T follicular helper cell (primary cell): ENCODE measurements at regions not wholly inside any gene's neighbourhood (a gene's known extent, or its start where the extent isn't known, plus 50 kb on each side); places are given as distances from the start of the nearest gene placed in this dataset.
"Not testable (repeated sequence)": the region's sequence is repeated elsewhere in the genome, so short reads cannot be mapped to it uniquely, and the experiment has no call there.

Source experiments
- DNase-seq: peaks from one replicate; pipeline ENCODE4 v3.0.0-alpha.2; 2020; ENCODE audit warnings: low read depth

DNA sequence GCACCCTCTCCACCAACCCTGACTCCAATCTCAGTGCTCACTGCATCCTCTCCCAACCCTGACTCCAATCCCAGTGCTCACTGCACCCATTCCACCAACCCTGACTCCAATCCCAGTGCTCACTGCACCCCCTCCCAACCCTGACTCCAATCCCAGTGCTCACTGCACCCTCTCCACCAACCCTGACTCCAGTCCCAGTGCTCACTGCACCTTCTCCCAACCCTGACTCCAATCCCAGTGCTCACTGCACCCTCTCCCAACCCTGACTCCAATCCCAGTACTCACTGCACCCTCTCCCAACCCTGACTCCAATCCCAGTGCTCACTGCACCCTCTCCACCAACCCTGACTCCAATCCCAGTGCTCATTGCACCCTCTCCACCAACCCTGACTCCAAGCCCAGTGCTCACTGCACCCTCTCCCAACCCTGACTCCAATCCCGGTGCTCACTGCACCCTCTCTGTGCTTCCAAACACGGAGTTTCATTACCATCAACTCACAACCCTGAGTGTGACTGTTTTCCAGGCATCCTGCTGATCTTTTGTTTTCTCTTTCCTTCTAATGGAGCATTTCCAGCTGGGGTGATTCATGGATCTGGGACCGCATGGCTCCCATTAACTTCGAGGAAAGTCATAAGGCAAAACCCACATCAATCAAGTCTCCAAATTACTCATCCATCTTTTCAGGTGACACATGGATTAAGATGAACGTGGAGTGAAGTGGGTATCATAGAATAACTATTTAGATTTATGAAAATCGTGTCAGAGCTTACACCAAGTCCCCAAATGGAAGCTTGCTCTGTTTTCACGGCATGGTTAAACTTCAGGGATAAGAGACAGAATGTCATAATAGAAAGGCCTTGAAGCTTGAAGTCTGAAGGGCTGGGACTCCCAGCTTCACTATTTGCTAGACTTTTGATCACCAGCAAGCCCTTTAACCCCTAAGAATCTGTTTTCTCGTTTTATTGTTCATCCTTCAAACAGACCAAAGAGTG lies 135.3 kb upstream of the ZNF618 start:
- DNase-seq = not testable (repeated sequence)

DNA sequence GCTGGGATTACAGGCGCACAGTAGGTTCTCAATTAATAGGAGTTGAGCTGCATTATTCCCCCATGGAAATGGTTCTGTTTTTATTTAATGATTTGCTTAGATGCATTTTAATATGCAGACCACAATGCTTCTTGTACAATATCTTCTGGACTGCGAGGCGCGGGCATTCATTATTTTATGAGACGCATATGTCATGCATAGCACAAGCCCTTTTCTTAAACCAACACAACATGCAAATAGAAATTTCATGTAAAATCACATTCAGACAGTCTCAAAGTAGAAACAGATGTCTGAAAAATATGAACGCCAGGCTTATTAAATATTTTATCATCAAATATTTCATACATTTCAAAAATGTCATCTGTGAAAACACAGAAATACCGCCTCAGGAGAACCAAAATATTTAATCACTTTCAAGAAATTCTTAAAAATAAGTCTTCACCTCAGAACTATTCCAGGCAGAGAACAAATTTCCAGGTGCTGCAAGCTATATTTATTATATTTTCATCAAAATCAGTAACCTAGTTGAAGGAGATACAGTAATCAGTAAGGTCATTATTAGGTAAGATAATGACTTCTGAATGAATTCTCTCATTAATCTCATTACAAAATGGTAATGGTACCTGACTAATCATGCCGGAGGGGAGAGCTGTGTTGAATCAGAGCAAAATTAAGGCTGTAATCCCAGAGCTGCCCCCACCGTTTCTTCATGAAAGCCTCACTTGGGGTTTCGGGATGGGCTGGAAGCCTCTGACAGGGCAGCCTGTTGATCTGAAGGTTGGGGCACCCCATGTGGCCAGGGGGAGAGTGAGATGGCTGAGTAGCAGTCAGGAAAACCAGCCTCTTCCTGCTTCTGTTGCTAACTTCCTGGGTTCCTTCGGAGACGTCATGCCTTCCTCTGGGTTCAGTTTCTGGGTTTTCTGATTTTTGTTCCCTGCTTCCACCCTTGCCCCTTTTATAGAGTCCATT lies 133.9 kb upstream of the ZNF618 start:
- DNase-seq = no peak

DNA sequence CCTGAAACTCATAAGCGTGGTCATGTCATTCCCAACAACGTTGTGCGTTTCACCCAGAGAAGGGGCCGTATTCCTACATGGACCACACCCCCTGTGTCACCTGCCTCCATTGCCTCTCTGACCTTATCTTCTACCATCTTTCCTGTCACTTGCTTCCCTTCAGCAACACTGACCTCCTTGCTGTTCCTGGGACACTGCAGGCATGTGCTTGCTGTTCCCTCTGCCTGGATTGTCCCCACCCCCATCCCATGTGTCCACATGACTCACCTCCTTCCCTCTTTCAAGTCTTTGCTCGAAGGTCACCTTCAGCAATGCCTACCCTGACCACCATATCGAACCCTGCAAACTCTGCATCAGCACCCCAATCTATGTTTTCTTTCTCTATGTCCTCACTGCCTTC lies 133.2 kb upstream of the ZNF618 start:
- no peak for DNase-seq

DNA sequence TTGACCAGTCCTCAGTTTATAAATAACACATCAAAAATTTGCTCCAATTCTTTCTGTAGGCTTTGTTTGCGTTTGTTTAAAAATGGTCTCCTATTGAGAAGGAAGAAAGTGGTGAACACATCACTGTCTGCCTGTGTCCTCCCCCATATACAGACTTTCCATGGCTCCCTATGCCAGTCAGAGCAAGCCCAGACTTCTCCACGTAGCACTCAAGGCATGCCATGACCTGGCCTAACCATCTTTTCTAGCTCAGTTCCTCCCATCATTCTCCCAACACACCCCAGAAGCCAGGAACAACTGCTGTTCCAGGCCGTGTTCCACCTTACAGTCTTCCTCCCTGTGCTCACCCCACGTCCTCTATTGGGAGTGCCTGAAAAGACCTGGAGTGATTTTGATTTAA lies 129.6 kb upstream of the ZNF618 start:
- DNase-seq = no peak

DNA sequence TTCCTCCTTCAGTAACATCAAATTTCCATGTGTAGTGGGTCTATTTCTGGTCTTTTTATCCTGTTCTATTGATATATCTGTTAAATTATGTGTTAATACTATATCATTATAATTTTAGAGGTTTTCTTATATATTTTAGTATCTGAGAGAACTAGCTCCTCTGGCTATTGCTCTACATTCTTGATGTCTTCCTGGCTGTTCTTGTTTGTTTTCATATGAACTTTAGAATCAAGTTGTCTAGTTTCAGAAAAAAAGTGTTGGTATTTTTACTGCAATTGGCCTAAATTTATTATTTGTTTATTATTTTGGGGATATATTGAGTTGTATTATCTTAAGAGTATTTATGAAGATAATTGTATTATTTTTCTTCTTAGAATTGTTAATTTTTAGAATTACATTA lies 128.0 kb upstream of the ZNF618 start:
- no peak for DNase-seq

DNA sequence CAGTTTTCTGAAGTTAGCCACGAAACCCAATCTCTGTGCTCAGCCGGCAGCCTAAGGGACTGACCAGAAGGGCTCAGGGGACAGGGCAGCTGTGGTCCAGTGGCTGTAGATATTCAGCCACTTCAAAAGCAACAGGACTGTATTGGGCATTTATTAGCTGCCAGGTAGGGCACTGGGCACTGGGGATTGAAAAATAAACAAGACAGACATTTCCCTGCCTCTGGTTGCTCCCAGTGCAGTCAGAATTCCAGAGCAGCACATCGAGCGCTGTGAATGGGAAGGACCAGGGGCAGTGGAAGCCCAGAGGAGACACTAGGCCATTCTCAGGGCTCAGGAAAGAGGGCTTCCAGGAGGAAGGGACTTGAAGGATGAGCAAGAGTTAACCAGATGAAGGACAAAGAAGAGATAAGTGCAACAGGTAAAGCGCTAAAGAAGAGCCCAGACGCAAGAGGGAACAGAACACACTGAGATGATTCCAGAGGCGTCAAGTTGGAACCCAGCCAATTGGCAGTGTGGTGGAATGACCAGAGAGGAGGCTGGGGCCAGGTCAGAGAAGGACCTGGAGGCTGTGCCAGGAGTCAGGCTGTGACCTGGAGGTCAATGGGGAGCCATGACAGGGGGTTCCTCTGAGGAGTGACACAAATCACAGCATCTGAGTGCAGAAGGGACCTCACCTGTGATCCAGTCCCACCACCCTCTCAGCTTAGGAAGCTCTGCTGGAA lies 122.5 kb upstream of the ZNF618 start:
- DNase-seq = no peak

DNA sequence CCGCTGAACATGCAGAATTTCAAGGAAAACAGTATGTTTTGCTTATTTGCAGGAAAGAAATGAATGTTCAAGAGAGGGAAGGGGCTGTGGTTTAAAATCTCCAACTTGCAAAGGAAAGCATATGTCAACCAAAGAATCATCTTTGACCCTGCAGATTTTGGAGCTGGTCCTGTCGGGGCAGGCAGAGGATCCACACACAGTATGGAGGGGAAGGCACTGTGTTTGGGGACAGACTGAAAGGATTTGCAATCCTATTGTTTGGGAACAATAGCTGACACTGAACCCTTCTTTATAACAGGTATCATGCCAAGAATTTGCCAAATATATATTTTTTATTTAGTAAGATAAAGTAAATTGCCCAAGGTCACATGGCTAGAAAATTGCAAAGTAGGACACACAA lies 121.4 kb upstream of the ZNF618 start:
- DNase-seq = no peak

DNA sequence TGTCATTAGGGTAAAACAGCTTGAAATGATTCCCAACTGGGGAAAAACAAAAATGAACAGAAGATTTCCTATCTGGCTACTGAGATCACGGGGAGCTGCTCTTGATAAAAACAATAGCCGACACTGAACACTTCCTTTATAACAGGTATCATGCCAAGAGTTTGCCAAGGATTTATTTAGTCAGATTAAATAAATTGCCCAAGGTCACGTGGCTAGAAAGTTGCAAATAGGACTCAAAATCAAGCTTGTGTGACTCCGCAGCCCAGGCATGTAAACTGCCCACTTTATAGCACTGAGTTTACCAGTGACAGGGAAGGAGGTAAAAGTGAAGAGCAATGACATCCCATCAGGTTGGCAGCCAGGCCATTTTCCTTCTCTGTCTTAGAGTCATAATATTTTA lies 120.7 kb upstream of the ZNF618 start:
- DNase-seq = no peak

DNA sequence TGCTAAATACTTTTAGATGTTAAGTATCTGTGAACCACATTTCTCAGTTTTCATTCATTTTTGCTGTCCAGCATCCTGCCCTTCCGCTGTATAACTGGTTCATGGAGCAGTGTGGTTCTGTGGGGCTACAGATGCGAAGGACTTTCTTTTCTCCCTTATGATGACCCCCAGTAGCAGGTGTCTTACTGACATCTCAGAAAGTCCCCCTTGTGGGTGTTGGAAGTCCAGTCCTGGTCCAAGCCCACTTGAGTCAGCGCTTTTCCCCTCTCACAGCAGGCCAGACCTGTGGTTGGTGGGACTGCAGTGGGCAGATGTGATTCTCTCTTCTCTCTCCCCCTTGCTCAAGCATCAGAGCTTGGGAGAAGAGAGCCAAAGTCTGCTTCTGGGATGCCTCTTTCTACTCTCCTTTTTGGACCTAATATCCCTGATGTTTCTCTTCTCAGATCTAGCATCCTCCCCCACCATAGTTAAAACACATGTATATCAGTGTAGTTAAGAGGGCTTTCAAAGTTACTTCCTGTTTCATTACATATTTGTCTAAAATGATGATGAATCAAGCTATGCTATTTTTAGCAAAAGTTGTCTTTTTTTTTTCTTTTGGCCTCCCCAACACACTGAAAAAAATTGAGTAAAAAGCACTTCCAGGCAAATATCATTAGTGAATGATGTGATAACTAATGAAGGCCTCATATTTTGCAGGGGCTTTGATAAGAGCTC lies 119.5 kb upstream of the ZNF618 start:
- DNase-seq = no peak

DNA sequence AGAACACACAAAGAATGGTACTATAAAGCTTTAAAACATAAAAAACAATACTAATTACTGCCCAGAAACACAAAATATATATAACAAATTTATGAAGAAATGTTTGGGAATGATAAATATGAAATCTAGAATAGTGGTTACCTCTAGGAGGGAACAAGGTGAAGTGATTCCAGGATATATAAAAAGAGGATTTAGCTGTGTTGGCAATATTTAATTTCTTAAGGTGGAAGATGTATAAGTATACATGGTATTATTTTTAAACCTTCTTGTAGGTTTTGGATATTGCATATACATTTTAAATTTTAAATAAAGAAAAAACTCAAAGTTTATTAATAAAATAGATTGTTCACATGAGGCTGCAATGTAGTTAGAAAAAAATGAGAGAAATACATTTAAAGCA lies 112.7 kb upstream of the ZNF618 start:
- DNase-seq = no peak

DNA sequence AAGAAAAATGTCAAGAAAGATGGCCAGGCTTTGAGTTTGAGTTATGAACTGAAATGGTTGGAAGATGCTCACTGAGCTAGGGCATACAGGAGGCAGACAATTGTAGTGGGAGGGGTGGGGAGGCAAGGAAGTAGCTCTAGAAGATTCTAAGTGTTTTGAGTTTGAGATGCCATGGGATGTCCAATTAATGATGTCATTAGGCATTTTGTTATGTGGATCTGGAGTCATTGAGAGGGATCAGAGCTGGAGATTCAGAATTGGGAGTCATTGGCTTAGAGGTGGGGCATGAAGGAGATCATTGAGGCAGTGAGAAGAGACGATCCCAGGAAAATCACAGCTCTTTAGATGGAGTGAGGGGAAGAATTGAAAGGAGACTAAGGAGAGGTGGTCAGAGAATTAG lies 111.5 kb upstream of the ZNF618 start:
- DNase-seq = no peak

DNA sequence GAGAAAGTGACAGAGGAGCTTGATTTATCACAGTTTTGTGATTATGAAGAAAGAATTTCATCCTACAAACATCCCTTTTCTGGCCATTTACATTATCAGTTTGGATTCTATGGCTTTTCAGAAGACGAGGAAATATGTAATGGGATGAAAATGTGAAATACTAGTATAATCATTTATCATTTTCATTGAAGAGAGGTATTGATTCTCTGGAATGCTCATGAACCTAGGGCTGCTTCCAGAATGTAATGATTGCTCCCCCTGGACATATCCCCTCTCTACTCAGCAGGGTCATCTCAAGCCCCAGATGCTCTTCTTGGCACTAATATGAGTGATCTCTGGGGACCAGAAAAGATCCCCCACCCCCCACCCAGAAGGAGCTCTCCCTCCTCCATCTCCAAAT lies 106.7 kb upstream of the ZNF618 start:
- DNase-seq = no peak

DNA sequence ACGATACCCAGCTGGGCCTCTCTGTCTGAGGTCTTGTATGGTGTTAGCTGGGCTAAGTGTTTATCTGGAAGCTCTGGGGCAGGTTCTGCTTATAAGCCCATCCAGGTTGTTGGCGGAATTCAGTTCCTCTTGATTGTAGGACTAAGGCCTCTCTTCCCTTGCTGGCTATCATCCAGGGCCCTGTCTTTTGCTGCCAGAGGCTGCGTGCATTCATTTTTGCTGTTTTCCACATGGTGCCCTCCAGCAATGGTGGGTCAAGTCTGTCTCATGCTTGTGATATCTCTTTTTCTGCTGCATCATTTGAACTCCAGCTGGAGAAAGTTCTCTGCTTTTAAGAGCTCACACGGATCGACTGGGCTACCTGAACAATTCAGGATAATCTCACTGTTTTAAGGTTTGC lies 105.7 kb upstream of the ZNF618 start:
- DNase-seq = no peak

DNA sequence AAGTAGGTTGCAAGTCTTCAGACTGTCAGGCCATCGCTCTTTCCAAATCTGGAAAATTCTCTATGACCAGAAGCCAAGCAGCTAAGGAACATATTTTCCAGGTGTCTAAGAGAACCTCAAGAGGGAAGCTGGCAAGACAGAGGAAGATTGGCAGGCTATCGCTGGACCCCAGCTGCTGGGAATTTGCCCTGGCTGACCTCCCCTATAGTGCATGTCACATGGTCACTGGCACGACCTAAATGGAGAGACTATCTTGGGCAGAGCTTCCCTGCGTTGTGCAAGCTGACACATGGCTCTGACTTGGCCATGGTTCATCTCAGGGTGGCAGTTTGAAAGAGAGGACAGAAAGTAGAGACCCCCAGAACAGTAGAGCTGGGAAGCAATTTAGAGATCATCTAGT lies 104.9 kb upstream of the ZNF618 start:
- DNase-seq = no peak

DNA sequence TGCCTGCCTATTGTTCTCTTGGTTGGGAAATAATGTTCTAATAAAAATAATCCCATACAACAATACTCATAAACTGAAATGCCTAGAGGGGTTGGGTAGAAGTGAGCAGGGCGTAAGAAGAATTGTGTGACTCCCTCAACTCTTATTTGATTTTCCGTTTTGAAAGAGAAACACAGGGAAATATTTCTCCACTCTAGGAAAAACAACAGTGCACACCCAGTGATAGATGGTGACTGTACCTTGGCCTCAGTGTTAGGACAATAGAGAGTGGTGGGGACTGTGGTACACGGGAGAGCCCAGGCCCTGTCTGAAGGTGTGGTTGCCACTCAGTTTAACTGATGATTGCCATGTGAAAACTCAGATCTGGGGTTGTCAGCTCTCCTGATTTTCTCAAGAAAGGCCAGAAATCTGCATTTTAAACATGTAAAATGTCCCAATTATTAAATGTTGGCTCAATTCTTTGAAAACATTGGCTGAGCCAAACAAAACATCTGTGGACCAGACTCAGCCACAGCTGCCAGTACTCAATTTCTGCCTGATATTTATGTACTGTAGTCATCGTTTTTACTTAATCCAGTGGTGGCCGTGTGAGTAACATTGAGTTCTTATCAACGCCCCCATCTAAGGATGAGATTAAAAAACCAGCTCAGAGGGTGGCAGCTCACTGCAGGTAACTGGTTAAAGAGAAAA lies 103.8 kb upstream of the ZNF618 start:
- DNase-seq = no peak

DNA sequence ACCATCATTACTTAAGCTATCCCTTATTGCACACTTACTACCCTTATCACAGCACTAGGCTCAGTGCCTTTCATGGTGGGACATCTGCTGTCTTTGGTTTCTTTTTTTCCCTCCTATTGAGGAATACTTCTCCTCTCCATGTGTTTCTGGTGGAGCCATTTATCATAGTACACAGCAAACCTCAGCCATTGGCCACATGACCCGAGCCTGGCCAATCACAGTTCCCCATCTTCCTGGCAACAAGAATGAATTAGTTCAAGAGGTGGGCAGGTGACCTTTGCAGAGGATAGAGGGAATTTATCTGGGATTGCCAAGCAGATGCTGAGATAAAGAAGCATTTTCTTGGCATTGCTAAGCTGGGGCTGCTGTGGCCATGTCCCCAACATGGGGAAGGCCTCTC lies 101.1 kb upstream of the ZNF618 start:
- no peak for DNase-seq

DNA sequence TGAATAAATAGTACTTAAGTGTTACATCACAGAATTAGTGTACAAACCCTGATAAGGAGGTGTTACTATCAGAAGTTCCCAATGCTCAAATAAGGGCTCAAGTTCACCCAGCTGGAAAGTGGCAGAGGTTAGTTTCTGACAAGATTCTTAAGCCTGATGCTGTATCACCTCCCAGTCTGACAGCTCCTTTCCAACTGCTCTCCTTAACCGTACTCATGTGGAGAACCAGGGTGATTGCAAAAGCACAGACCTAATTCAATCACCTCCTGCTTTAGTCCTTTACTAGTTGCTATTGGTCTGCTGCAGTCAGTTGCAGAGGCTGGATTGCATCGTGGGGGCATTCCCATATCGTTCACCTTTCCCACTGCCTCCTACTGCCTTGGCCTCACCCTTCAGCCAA lies 100.4 kb upstream of the ZNF618 start:
- DNase-seq = no peak

DNA sequence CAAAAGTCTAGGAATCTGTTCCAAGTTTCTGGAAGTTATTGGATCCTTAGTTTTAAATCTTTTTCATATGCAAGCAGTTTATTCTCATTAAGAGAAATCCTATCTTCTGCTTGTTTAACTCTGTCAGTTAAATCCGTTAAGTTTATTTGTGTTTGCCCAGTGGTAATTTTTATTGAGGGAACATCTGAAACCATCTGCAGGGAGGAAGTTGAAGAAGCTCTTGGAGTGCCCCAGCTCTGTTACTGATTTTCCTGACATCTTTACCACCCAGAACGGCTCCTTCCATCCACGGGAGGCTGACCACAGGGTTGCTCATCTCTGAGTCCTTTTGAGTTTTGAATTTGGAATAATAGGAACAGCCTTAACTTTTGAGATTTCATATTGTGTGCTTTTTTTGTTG lies 99.9 kb upstream of the ZNF618 start:
- no peak for DNase-seq

DNA sequence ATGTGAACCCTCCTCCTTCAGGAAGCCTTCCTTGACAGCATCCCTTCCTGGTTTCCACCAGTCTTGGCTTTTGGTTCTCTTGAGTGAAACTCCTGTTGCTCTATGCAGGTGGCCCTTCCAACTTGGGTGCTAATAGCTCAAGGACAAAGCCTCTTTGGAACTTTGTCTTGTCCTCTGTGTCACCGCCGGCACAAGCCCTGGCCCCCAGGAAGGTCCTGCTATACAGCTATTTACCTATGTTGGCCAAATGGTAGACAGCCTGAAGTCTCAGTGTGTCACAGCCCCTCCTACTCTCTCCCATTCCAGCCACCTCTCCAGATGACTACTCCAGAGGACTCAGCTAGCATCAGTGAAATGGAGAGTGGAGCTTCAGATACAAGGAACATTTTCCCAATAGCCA lies 94.7 kb upstream of the ZNF618 start:
- no peak for DNase-seq

DNA sequence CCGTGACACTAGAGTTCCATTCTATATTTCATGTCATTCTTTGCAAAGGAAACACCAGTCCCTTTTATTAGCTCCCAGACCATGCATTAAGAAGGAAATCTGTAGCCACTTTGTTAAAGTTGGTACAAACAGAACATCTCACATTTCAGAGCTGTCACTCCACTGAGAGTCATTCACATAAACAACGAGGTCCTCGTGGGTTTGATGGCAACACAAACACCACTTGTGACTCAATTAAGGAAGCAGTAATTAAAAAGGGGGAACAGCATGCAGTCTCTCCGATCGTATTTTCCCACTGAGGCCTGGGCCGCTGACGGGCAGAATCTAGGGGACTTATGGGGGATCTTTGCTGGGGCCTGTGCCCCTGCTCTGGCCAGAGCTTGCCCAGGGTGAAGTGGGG lies 94.2 kb upstream of the ZNF618 start:
- no peak for DNase-seq

DNA sequence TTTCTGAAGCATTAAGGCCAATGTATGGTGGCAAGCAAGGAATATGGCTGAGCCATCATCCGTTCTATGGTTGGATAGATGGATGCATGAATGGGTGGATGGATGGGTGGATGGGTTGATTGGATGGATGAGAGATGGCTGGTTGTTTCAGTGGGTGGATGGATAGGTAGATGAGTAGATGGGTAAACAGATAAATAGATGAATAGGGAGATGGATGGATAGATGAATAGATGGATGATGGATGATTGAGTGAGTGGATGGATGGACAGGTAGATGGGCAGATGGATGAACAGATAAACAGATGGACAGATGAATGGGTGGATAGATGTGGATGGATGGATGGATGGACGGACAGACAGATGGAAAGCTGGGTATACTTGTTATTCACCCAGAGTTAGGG lies 92.6 kb upstream of the ZNF618 start:
- no peak for DNase-seq
